ENCODE measurements at regions not wholly inside any gene's neighbourhood (a gene's known extent, or its start where the extent isn't known, plus 50 kb on each side); places are given as distances from the start of the nearest gene placed in this dataset.

GRCh38 chr2:111252436-111252835, 131.7 kb downstream of the BCL2L11 start:
- TF ChIP-seq POLR2AphosphoS5 (IDR thresholded peaks at IDR 0.05; ENCODE audit: low read depth, low read length) (no peak), EZH2 (IDR thresholded peaks at IDR 0.05) (no peak), YY1 (IDR thresholded peaks at IDR 0.05; ENCODE audit: extremely low read depth, insufficient replicate concordance, low read depth, low read length) (no peak), ZNF274 (IDR thresholded peaks at IDR 0.05; ENCODE audit: low read depth, low read length) (no peak), POLR2A (IDR thresholded peaks at IDR 0.05; ENCODE audit: borderline replicate concordance, extremely low read depth, insufficient read depth, insufficient read length) (no peak), ELF1 (IDR thresholded peaks at IDR 0.05; ENCODE audit: borderline replicate concordance, low read depth) (no peak), TCF7L2 (IDR thresholded peaks at IDR 0.05; ENCODE audit: borderline replicate concordance, extremely low read depth, insufficient read depth, insufficient read length) (no peak), FOSL1 (IDR thresholded peaks at IDR 0.05; ENCODE audit: low read depth) (no peak), MAX (IDR thresholded peaks at IDR 0.05) (no peak)
- TF ChIP-seq, protein P1, sequence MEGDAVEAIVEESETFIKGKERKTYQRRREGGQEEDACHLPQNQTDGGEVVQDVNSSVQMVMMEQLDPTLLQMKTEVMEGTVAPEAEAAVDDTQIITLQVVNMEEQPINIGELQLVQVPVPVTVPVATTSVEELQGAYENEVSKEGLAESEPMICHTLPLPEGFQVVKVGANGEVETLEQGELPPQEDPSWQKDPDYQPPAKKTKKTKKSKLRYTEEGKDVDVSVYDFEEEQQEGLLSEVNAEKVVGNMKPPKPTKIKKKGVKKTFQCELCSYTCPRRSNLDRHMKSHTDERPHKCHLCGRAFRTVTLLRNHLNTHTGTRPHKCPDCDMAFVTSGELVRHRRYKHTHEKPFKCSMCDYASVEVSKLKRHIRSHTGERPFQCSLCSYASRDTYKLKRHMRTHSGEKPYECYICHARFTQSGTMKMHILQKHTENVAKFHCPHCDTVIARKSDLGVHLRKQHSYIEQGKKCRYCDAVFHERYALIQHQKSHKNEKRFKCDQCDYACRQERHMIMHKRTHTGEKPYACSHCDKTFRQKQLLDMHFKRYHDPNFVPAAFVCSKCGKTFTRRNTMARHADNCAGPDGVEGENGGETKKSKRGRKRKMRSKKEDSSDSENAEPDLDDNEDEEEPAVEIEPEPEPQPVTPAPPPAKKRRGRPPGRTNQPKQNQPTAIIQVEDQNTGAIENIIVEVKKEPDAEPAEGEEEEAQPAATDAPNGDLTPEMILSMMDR (IDR thresholded peaks at IDR 0.05 in 2 of 3, conservative IDR thresholded peaks at IDR 0.05 in 1 of 3; ENCODE audit: borderline replicate concordance in 1 of 3, insufficient read depth in 1 of 3, low read depth in 2 of 3, low read length in 2 of 3) = no peak

All from HCT116 (cell line).